ENCODE measurements at regions not wholly inside any gene's neighbourhood (a gene's known extent, or its start where the extent isn't known, plus 50 kb on each side); places are given as distances from the start of the nearest gene placed in this dataset.

DNA sequence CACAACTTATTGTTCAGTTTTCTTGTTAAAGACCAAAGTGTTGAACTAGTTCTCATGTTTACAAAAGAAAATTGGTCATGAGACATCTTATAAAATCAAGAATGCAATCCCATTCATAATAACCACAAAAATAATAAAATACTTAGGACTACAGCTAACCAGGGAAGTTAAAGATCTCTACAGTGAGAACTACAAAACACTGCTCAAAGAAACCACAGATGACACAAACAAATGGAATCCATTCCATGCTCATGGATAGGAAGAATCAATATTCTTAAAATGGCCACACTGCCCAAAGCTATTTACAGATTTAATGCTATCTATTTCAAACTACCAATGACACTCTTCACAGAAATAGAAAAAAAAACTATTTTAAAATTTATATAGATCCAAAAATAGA lies 1354.8 kb upstream of the CDH2 start:
- TF ChIP-seq CTCF (conservative IDR thresholded peaks at IDR 0.05 in 1 of 2, IDR thresholded peaks at IDR 0.05 in 1 of 2; ENCODE audit: low read depth in 1 of 2, low read length in 2 of 2) (no peak), EZH2 (IDR thresholded peaks at IDR 0.05; ENCODE audit: low read length, missing control alignments) (no peak)

All from fibroblast of lung (primary cell).